Jurkat, Clone E6-1 (cell line): ENCODE measurements at regions not wholly inside any gene's neighbourhood (a gene's known extent, or its start where the extent isn't known, plus 50 kb on each side); places are given as distances from the start of the nearest gene placed in this dataset.
"Not testable (repeated sequence)": the region's sequence is repeated elsewhere in the genome, so short reads cannot be mapped to it uniquely, and the experiment has no call there.

Experiments
- DNase-seq: peaks from one replicate; pipeline ENCODE4 v3.0.0-alpha.2; 2011; ENCODE audit warnings: low read depth, low spot score
- H3K4me3 ChIP-seq: 2 replicates; pipeline ENCODE4 v1.5.1; 2011; ENCODE audit warnings: mild to moderate bottlenecking, low read length, control low read depth, moderate library complexity

DNA sequence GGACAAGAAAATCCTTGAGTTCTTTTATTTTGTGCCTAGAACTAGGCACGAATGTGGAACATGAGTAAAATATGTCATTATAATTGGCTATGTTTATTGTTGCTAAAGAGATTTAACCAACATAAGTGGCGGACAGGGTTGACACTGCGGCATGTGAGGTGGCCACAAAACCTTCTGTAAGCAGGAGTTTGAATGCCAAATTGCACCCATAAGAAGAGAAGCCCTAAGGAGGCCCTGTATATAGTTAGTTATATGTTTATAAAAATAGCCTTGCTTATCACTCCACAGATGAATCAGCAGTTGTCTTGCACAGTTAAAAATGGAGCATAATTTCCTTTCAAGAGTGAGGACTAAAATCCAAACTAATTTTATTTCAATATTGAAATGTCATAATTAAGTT is 336.1 kb downstream of the GBA3 start:
- DNase-seq: no peak
- H3K4me3 ChIP-seq: no peak overlapping the region

DNA sequence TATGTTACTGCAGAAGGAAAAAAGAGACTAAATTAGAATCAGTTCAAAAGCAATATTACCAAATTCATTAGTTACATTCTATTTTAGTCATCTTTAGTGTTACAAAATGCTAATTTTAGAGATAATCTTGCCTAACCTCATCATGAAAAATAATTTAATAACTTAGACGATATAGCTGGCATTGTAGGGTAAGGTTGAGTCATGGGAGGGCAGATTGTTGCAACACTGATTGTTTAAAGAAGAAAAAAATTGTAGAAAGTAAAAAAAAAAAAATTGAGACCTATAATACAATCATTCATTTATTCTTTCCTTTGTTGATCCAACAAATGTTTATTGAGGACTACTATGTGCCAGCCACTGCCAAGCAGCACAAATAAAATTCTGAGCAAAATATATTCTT is 330.9 kb downstream of the GBA3 start:
- H3K4me3 ChIP-seq: no peak overlapping the region
- DNase-seq: no peak

DNA sequence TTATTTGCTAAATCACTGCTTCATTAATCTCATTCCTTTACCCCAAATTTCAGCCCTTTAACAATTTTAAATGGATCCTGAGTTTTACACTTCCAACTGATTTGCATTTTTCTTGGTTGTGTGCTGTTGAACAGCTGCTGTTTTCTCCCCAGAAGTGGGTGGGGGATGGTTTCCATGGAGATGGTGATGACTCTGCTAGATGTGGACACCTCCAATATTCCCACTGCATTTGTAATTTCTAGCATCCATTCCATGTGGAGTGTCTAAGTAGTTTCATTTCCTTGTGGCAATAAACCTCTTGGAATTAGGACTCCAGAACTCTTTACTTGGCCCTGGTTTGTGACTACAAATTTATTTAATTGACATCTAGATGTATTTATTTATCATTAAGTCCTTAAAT is 330.4 kb downstream of the GBA3 start:
- DNase-seq: no peak
- no peak overlapping the region for H3K4me3 ChIP-seq

DNA sequence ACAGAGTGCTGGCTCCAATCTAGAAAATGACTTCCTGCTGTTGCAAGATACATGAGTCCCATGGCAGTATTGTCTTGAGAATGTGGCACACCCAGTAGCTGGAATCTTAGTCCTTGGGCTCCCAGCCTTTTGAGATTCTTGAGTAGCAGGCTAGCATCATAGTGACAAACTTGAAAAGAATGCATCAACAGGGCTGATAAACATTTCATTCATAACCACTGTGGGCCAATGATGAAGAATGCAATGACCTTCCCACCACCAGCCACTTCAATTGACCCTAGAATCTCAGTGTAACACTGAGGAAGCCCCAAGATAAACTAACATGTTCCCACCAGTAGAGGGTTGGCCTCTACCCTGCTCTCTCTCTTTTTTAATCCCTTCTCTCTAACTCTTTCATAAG is 329.3 kb downstream of the GBA3 start:
- DNase-seq: no peak
- H3K4me3 ChIP-seq: no peak overlapping the region

DNA sequence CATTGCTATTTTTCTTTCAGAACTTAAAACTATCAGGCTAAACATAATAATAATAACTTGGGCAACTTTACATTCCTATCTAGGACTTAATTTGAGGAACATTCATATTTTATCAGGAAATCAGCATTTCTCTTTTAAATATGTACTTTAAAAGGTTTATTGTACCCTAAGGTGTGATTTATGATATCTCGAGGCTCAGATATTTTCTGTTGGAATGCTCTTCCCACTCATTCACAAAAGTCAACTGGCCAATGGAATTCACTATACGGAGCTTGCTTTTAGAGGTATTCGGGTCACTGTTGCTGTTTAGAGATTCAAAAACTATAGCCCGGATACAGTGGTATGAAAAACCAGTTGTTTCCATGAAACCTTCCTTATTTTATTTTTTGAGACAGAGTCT is 328.3 kb downstream of the GBA3 start:
- no peak overlapping the region for H3K4me3 ChIP-seq
- DNase-seq: no peak

DNA sequence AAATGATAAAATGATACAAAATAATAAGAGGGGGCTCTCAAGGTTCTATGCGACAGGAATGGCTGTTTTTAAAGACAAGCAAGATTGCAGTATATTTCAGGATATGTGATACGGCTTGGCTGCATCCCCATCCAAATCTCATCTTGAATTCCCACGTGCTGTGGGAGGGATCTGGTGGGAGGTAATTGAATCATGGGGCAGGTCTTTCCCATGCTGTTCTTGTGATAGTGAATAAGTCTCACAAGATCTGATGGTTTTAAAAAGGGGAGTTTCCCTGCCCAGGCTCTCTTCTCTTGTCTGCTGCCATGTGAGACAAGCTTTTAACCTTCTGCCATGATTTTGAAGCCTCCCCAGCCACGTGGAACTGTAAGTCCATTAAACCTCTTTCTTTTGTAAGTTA is 327.7 kb downstream of the GBA3 start:
- DNase-seq, H3K4me3 ChIP-seq: not testable (repeated sequence)

DNA sequence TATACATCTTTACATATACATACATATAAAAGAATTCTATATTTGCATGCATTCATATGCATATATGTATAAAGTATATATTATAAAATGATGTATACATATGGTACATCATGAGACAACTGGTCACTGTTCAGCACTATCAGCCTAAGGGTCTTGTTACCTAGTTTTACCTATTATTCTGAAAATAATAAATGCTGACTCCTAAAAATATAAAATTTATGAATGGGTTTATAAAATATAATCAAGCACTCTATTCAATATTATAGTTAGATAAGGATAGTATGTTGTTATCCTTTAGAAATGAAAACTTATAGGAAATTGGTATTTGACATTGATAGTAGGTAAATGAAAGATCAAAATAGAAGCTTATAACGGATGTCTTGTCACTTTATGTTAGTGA is 324.2 kb downstream of the GBA3 start:
- DNase-seq: no peak
- no peak overlapping the region for H3K4me3 ChIP-seq

DNA sequence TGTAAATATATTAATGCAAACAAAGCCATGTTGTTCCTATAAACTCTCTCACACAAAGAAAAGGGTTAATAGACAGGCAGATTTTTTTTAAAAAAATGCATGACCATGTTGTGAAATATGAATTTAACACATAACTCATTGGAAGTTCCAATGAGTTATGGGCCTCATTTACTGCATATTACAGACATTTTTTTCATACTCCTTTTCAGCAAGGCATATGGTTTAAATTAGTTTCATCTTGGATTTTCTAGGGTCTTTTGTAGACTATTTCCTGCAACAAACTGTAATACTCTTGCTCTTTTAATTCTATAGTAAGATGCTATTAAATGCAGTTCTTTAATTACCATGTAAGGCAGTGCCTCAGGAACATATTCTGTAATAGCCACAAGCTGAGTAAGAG is 323.1 kb downstream of the GBA3 start:
- H3K4me3 ChIP-seq: no peak overlapping the region

DNA sequence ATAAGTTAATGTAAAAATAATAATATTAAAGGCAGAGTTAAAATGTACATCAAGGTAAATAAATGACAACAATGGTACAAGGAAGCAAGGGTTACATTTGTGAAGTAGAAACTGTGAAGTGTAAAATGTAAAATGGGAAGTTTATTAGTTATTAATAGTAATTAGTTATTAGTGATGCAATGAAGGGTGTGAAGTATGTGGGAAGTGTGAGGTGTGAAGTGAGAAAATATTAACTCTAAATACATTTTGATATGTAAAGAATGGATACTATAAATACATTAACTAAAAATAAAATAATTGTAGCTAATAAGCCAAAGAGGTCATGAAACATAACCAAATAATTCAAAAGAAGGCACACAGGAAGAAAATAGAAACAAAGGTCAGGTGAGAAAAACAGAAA is 316.4 kb downstream of the GBA3 start:
- H3K4me3 ChIP-seq: no peak overlapping the region
- DNase-seq: no peak

More for the DNA sequence above, 323.1 kb downstream of the GBA3 start:
- no peak for DNase-seq

DNA sequence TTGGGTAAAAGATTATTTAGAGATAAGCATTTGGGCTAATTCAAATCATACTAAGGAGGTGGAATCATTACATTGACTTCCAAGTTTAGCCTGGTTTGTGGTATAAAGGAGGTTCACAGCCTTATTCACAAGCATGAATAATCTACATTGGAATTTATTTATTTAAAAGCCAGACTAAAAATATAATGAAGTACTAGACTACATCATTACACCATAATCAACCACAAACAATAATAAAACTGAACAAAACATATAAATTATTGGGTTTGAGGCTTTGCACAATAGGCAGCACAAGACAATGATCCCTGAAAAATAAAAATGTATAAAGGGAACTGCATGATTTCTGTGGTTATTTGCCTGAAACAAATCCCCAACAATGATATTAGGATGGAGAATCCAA is 314.0 kb downstream of the GBA3 start:
- DNase-seq: no peak
- H3K4me3 ChIP-seq: no peak overlapping the region

DNA sequence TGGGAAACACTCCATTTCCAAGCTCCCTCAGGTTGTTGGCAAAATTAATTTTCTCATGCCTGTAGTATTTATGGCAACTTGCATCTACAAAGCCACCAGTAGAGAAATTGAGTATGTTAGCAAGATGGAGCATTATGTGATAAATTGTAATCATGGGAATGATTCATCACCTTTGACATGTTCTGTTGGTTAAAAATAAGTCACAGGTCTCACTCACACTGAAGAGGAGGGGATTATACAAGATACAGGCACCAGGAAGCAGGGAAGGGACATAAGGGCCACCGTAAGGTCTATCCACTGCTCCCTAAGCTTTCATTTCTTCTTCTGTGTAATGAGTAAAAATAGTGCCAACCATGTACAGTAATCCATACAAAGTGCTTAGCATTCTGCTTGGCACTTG is 313.0 kb downstream of the GBA3 start:
- no peak for DNase-seq

DNA sequence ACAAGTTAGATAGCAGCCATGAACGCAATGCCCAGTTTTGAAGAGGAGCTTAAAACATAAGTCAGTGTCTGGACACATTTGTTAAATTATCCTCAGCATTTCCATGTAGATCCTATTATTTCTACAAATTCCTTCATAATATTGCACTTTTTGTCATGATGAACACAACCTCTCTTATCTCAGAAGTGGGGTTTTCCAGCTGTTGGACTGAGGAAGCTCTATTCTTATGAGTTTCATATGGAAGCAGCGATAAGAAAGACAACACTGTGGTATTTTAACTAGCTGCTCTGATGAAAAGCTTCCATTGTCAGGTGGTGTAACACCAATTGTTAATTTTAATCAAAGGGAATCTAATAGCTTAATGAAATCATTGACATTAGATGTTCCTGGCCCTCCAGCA is 308.7 kb downstream of the GBA3 start:
- H3K4me3 ChIP-seq: no peak overlapping the region
- DNase-seq: no peak

More for the DNA sequence above, 313.0 kb downstream of the GBA3 start:
- no peak overlapping the region for H3K4me3 ChIP-seq

DNA sequence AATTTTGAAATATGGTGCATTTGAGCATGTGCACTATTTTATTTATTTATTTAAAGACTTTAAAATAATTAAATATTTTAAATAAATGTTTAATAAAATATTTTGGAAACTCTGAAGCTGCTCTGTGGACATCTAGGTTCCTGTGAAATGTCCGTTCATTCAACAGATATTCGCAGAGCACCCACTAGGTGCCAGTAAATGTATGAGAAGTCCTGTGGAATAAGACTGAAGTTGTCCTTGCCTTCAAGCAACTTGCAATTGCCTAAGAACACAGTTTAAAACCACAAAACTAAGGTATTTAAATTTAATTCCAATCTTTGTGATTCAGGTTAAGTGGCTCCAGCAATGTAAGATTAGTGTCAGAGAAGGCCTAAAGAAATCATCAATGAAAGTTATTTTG is 306.7 kb downstream of the GBA3 start:
- no peak overlapping the region for H3K4me3 ChIP-seq

DNA sequence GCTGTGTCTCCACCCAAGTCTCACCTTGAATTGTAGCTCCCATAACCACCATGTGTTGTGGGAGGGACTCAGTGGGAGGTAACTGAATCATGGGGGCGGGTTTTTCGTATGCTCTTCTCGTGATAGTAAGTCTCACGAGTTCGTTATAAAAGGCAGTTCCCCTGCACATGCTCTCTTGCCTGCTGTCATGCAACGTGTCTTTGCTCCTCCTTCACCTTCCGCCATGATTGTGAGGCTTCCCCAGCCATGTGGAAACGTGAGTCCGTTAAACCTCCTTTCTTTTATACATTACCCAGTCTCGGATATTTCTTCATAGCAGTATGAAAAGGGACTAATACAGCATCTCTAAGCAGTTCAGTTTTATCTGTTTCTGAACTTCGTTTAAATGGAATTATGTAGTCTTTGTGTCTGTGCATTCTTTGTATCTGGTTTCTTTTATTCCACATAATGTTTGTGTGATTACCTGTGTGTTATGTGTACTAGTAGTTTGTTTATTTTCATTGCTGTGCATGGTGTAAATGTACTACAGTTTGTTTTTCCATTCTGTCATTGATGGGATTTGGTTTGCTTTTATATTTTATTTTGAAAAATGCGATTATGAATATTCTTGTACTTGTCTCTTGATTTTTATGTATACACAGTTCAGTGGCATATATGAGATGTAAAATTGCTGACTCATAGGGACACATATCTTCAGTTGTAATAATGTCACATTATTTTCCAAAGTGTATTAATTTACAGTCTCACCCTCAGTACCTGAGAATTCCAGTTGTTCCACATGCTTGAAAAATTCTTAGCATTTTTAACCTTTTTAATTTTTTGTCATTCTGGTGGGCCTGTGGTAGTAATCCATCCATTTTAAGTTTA is 304.9 kb downstream of the GBA3 start:
- no peak for DNase-seq

More for the DNA sequence above, 306.7 kb downstream of the GBA3 start:
- DNase-seq: no peak

DNA sequence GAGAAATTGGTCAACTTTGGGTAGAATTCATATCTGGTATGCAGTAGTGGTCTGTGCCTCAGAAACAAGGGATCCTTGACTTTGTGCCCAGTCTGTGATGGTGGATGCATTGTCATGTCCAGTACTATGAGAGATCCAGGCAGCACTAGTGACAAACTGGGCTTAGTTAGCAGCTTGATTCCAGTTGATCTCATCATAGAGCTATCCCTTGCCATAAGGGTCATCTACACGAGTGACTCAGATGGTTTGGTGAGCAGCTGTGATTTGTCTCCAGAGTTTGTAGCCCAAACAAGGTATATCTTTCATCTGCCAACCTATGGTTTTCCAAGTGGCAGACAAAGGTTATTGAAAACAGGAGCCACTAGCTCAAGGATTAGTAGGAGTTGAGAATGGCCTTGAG is 298.8 kb downstream of the GBA3 start:
- H3K4me3 ChIP-seq: no peak overlapping the region
- DNase-seq: no peak

More for the DNA sequence above, 304.9 kb downstream of the GBA3 start:
- H3K4me3 ChIP-seq: no peak overlapping the region

DNA sequence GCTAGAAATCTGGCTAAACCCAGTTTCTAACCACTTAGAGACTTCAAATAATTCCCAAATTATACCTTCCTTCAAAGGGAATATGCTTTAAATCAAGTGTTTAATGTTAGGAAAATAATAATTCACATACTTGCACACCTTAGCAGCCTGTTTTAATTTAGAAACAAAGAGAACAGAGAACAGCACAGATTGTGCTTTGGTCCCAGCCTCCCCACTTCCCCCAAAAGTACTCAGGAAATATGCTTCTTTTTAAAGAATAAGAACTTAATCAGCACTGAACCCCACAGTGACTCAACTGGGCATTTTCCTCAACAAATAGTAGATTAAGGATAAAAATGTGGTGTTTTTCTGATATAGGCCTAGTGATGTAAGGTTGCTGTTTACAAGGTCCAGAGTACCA is 295.8 kb downstream of the GBA3 start:
- DNase-seq: no peak
- H3K4me3 ChIP-seq: no peak overlapping the region

DNA sequence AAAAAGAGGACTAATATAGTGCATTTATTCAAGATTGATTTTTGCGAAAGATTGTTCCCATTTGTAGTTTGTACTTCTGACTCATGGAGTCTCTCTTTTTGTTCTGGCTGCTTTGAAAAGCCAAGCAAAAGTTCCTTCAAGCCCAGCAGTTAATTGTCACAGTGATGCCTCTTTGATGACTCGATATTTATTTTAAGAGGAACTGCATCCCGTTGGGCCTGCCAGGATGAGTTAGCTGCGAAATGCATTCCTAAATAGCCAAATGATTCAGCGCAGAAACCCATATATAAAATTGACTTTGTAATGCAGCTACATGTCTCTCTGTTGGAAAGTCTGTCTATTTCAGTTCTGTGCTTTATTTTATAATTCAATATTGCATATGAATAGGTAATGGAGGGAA is 295.1 kb downstream of the GBA3 start:
- no peak for DNase-seq
- H3K4me3 ChIP-seq: no peak overlapping the region

DNA sequence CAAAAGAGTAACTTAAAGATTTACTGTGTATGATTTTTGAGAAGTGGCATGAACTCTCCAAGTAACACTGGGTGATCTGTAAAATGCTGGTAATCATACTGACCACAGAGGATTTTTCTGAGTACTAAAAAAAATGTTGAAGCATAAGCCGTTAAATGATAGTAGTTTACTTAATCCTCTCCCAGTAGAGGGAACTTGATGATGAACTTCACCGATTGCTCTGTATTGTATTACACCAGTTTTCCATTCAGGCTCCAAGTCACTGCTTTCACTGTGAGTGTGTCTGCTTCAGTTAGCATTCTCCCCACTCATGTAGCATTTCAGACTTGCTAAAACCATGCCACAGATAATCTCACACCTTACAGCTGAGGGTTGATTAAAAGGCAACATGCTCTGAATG is 294.1 kb downstream of the GBA3 start:
- no peak for DNase-seq

DNA sequence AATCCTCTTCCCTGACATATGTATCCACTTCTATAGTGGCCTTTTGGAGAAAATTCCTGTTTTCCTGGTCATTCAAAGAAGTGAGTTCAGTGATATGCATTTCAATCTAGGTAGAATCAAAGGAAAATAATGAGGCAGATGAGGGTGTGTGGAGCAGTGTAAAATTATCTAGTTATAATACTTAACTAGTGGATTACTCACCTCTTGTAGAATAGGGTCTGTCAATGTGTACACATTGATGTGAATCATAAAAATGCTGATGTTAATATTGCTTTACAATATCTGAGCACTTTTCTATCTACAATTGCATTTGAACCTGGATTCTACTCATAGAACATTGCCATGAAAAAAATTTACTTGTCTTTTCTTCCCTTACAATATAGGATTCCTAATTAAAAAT is 293.5 kb downstream of the GBA3 start:
- no peak overlapping the region for H3K4me3 ChIP-seq
- DNase-seq: no peak

More for the DNA sequence above, 294.1 kb downstream of the GBA3 start:
- no peak overlapping the region for H3K4me3 ChIP-seq

DNA sequence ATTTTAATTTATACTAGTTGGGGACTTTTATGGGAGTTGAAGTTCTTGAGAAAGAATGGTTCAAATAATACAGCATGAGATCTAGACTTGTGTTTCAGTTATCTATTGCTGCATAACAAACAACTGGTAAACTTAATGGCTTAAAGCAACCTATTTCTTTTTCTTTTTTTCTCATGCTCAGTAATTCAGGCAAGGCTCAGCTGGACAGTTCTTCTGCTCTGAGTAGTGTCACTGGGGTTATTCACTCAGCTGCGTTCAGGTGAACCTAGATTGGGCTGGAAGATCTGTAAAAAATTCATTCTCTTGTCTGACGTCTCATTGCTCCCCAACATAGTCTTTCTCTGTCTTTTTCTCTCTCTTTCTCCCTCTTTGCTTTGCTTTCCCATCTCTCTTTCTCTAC is 291.7 kb downstream of the GBA3 start:
- H3K4me3 ChIP-seq: no peak overlapping the region
- DNase-seq: no peak

DNA sequence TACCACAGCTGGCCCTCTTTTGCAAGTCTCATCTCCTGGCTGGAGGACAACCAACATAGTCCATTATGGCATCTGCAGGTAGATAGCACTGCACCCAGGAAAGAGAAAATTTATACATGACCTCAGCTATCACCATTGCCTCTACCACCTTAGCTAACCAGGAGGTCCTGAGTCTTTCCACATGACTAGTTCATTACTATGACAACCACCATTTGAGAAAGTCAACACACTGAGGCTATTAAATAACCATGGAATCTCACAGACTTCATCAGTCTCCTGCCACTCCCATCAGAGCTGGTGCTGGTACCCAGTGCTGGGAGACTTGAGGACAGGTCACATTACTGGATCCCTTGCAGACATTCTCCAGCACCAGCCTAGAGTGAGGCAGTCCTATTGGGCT is 285.9 kb downstream of the GBA3 start:
- no peak for DNase-seq
- no peak overlapping the region for H3K4me3 ChIP-seq
